Erythroblast (primary cell): ENCODE measurements at regions not wholly inside any gene's neighbourhood (a gene's known extent, or its start where the extent isn't known, plus 50 kb on each side); places are given as distances from the start of the nearest gene placed in this dataset.

Experiments used
- GATA1 ChIP-seq: IDR thresholded peaks from 2 replicates; pipeline ENCODE4 v1.6.1; 2011; ENCODE audit warnings: low read depth, mild to moderate bottlenecking, control low read depth, low read length, moderate library complexity
- POLR2A ChIP-seq: IDR thresholded peaks from 2 replicates; pipeline ENCODE4 v1.6.1; 2011; ENCODE audit warnings: mild to moderate bottlenecking, low read length

DNA sequence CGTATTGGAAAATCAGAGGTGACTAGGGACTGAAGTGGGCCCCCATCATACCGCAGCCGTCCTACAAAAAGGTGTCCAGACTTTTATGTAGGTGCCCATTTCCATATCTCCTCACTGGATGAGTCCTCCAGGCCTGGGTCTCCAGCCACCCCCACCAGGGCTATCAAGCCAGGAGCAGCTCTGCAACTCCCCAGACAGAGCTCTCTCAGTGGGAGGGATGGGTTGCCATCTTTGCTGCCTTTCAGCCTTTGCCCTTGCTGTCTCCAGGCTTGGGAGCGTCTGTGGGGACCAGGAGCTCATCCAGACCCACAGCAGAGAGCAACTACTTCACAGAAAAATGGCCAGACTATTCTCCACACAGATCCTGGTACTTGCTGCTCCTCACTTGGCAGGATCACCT is 802.7 kb upstream of the IGFBP3 start:
- TF ChIP-seq POLR2A (no peak), GATA1 (no peak)
